Left renal pelvis (tissue), 4 donors: ENCODE measurements at regions not wholly inside any gene's neighbourhood (a gene's known extent, or its start where the extent isn't known, plus 50 kb on each side); places are given as distances from the start of the nearest gene placed in this dataset.
"Not testable (repeated sequence)": the region's sequence is repeated elsewhere in the genome, so short reads cannot be mapped to it uniquely, and the experiment has no call there.

Experiments
- DNase-seq, 4 donors: peaks; one replicate each; pipeline ENCODE4 v3.0.0-alpha.2; 2013; ENCODE audit warnings: low read depth in 4 of 4, low spot score in 3 of 4

DNA sequence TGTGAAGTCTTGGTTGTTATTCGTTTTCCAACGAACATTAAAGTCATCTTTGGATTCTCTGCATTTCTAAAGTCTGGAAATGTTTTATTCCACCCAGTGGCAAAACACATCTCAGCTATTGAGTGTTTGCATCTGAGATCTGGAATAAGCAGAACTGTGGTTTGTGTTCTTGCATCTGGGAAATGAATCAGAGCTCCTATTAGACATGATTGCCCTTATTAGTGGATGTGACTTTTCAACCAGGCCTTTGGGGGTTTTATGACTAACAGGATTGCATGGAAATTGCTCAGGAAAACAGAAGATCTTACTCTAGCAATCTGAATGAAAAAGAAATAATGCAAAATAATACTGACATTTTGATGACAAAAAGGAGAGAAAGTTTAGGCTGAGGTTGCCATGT, 488.8 kb downstream of the IRS2 start:
- no peak for DNase-seq

DNA sequence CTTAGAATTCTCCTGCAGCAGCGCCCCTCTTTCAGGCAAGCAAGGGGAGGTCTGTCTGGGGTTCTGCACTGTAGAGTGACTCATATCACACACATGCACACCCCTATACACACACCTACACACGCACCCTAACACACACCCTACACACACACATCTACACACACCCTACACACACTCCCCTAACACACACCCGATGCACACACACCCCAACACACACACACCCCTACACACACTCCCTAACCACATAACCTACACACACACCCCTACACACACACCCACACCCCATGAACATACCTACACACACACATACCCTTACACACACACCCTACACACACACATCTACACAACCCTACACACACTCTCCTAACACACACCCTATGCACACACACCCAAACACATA, 493.2 kb downstream of the IRS2 start:
- no peak for DNase-seq

DNA sequence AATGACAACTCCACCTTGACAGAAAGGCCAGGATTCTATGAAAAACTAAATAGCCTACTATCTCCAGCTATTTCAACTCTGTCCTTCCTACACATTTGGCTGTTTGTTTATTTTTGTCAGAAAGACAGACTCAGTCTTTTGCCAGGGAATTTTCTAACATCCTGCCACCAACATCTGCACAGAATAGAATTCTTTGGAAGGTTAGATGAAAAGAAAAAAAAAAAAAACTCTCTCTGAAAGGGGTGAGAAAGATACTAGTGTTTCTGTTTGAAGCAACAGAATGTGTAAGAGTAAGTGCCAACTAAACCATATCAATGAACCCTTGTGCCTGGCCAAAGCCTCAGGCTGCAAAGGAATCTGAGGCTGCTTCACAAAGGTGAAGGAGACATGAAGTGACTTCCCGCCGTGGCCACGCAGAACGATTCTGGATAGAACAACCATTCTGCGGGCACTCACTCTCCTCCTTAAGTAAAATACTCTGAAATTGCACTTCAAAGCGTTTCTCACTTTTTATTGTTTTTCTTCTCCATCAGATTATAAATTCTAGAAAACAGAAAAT, 498.2 kb downstream of the IRS2 start:
- no peak for DNase-seq

DNA sequence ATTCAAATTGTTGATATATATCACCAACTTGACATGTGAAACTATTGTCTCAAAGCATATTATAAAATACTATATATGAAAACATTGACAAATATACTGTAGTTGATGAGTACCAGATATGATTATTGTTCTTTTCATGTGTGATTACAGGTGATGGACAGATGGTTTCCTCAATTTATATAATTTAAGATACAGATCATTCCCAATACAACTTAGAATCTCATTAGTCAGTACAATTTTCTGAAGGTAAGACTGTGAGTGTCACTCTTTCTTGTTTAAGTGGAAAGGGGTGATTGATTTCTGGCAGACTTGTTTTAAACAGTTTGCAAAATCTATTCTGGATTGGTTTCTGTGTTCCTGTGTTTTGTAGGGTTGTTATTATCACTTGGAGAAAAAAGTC, 498.8 kb downstream of the IRS2 start:
- DNase-seq: no peak

DNA sequence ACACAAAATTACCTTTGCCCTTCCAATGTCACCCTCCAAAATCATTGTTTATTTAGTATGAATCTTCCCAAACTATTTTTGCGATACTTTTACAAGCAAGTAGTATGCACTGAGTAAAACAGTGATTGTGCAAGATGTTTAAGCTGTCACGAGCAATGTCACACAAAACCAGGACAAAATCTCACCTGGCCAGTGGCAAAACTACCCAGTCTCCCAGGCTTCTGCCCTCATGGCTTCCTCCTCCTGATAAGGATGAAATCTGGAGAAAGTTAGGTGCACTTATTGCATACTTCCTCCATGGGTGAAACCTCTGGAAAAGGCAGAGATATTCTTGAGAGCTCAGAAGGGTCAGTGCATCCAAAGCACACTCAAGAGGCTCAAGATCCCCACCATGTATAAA, 500.8 kb downstream of the IRS2 start:
- DNase-seq: no peak

DNA sequence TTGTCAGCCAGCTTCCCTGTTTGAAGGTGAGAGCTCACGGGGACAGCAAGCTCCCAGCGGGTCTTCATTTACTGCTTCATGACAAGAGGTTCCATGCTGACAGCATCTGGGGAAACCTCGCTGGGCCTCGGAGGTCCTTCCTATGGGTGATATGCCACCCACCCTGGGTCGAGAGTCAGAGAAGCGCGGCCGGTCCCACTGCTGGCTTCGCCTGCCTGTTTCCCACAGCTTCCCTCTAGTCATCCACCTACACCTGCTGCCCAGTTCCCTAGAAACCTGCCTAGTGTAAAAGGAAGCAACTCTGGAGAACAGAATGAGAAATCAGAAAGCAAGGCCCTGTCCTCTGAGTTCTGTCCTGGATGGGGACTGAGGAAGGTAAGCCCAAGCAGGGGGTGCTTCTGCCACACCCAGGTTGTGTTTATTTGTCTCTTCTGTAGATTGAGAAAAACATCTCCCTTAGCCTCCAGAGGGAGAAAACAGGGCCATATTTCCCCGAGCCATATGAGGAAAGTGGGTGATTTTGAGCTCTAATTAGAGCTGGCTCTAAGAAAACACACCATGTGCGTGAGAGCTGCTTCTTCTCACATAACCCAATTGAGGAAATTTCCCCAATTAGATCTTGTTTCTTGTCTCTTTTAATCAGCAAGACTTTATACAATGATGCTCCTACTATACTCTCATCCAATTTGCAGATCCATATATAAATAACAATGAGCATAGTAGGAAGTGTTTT, 504.3 kb downstream of the IRS2 start:
- no peak for DNase-seq

GRCh38 chr13:109281017-109281902, 505.1 kb downstream of the IRS2 start:
- no peak for DNase-seq

DNA sequence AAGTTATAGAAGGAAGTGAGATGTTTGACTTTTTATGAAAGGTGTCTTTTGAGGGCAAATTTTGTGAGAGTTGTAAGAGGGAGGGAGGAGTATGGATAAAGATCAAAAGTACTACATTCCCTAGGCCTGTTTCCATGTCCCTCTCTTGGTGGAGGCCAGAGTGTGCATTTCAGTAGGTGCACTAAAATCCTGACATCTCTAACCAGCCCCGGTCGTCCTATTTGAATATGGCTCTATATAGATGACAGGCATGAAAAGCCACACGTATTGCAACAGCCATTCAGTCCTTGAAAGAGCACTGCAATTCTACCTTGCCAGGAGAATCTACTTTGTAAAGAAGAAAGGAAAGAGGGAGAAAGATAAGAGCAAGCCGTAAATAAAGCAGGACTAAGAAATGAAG, 510.1 kb downstream of the IRS2 start:
- no peak for DNase-seq

GRCh38 chr13:109275852-109276251, 510.5 kb downstream of the IRS2 start:
- DNase-seq: peak in 3 of 4 donors; percentile 2 to 12 (median 11)

GRCh38 chr13:109275139-109275745, 511.1 kb downstream of the IRS2 start:
- no peak for DNase-seq

- DNase-seq: no peak
Observed at GRCh38 chr13:109274188-109274821, 512.1 kb downstream of the IRS2 start.

GRCh38 chr13:109273326-109273751, 513.0 kb downstream of the IRS2 start:
- DNase-seq: no peak

GRCh38 chr13:109272595-109273325, 513.6 kb downstream of the IRS2 start:
- DNase-seq: no peak

DNA sequence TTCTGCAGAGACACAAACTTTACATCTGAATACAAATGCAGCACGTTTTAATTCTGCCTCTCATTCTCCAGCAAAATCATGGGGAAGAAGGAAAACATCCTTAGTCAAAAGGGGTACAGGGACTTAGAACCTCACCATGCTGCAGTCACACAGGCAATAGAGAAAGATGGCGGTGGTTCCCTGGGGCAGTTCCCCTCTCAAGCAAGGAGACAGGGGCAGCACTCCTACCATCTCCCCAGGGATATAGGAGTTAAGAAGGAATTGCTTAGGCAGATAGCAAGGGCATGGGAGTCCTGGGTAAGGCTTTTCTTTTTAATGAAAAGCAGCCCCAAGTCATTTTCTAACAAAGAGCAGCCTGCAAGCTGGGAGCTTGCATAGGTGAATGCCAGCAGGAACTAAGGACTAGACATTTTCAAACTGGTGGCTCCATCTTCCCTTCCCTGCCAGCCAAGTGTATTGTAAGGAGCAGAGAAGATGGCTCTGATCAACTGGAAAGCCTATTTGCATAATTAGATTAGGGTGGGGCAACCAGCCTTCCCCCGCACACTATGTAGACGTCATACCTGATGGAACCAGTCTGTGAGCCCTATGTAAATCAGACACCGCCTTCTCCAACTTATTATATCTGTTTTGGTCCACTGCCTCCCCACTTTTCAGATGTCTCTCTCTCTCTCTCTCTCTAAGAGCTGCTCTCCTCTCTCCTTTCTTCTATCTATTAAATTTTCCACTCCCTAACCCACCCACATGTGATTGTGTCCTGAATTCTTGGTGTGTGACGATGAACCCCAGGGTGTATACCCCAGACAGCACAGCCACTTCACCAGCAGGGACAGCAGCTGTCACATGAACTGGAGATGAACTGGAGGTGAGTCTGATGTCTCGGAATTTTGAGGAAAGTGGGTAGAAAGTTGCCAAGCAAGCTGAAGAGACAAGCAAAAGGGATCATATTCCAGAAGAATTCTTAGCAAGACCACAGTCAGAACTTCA, 514.5 kb downstream of the IRS2 start:
- DNase-seq: no peak

DNA sequence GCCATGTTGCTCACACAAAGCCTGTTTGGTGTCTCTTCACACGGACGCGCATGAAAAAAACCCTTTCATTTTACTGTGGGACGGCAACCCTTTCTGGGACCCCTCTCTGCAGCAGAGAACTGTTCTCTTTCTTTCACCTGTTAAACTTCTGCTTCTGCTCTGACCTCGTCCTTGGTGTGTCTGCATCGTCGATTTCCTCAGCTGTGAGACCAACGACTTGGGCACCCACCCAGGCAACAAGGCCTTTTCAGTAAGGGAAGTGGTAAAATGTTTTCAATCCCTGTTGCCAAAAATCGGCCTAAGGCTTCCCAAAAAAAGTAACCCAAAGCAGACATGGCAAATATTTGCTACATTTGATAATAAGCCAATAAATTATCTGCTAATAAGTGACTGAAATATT, 515.3 kb downstream of the IRS2 start:
- no peak for DNase-seq

DNA sequence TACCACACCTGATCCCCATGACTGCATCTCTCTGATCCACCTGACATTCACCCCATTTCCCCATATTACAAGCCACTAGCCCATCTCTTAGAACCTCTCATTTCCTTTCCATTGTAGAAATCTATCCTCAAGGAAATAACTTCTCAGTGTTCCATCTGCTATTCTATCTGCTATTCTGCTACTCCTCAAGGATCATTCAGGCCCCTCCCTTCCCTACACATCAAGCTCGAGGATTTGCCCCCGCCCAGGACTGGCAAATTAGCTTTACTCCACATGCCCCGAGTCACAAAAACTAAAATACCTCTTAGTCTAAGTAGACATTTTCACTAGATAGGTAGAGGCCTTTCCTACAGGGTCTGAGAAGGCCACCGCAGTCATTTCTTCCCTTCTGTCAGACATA, 517.0 kb downstream of the IRS2 start:
- DNase-seq: not testable (repeated sequence)

GRCh38 chr13:109268492-109268891, 517.9 kb downstream of the IRS2 start:
- not testable (repeated sequence) for DNase-seq

DNA sequence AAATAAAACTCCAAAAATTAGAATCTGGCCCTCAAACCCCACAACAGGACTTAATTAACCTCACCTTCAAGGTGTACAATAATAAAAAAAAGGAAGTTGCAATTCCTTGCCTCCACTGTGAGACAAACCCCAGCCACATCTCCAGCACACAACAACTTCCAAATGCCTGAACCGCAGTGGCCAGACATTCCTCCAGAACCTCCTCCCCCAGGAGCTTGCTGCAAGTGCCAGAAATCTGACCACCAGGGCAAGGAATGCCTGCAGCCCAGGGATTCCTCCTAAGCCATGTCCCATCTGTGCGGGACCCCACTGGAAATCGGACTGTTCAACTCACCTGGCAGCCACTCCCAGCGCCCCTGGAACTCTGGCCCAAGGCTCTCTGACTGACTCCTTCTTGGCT, 519.0 kb downstream of the IRS2 start:
- not testable (repeated sequence) for DNase-seq

DNA sequence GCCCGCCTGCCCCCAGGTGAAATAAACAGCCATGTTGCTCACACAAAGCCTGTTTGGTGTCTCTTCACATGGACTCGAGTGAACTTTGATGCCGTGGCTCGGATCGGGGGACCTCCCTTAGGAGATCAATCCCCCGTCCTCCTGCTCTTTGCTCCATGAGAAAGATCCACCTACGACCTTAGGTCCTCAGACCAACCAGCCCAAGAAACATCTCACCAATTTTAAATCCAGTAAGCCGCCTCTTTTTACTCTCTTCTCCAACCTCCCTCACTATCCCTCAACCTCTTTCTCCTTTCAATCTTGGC, 521.0 kb downstream of the IRS2 start:
- DNase-seq: not testable (repeated sequence)
